ENCODE measurements at regions not wholly inside any gene's neighbourhood (a gene's known extent, or its start where the extent isn't known, plus 50 kb on each side); places are given as distances from the start of the nearest gene placed in this dataset.

DNA sequence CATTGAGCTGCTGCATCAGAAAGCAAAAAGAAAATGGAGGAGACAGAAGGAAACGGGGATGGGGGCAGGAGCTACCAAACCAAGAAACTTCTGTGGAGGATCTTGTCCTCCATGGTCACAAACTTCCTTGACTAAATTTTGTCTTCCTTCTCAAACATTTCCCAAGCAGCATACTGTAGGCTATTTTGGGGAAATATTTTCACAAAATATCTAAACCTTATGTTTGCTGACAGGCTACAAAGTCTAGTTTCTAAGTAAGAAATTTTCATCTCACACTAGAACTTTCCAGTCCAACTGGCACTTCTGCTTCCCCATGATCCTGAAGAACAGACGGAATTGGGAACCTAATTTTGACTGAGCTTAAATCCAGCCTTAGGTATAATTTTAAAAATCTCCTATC lies 552.0 kb downstream of the SNAPC1 start:
- DNase-seq: no peak
- no peak overlapping the region for H3K18ac ChIP-seq (ENCODE audit: insufficient read length, low read depth, low read length)
- no peak overlapping the region for H4K8ac ChIP-seq (replicated peaks; ENCODE audit: insufficient read length, low read depth, low read length)
- H2AFZ ChIP-seq (ENCODE audit: low read length): no peak overlapping the region
- Mint-ChIP-seq H3K36me3 (ENCODE audit: insufficient read depth in 1 of 3, low read depth in 3 of 3) (no peaks in the 10 kb centered on the region), H3K4me3 (no peak overlapping the region), H3K27ac (no peak overlapping the region), H3K4me1 (no peaks in the 10 kb centered on the region), H3K9me3 (no peaks in the 10 kb centered on the region), H3K27me3 (ENCODE audit: low read depth) (no peaks in the 10 kb centered on the region)
- no peaks in the 10 kb centered on the region for H3K79me2 ChIP-seq (ENCODE audit: insufficient read depth, low read length)
- no peak overlapping the region for H3K9ac ChIP-seq (ENCODE audit: extremely low read depth, insufficient read length, low read length)
- no peak overlapping the region for H3K14ac ChIP-seq (ENCODE audit: insufficient read depth, low read length)
- no peak overlapping the region for H4K5ac ChIP-seq (ENCODE audit: insufficient read length, low read depth, low read length)
- H2BK20ac ChIP-seq (ENCODE audit: low read depth, low read length, poor library complexity, severe bottlenecking): no peak overlapping the region
- H3K4ac ChIP-seq (ENCODE audit: low read depth, low read length): no peak overlapping the region
- no peak overlapping the region for H3K4me2 ChIP-seq (ENCODE audit: insufficient read depth, insufficient read length, low read length)
- H3K27me3 ChIP-seq (ENCODE audit: insufficient read depth, low read length): no peaks in the 10 kb centered on the region
- no CpG with 5 or more reads among the region's 2 CpGs for WGBS (ENCODE audit: extremely low coverage, insufficient read length, low lambda C conversion rate)
- H4K91ac ChIP-seq (ENCODE audit: insufficient read length, low read depth, low read length): no peak overlapping the region
- no peaks in the 10 kb centered on the region for H3K23me2 ChIP-seq (ENCODE audit: insufficient read length, low read depth, low read length, poor library complexity, severe bottlenecking)
- H2BK5ac ChIP-seq (ENCODE audit: insufficient read length, low read length): no peak overlapping the region
- H3K56ac ChIP-seq (ENCODE audit: insufficient read length, low read depth, low read length): no peak overlapping the region
- no peak overlapping the region for H2BK120ac ChIP-seq (ENCODE audit: low read depth, low read length, poor library complexity, severe bottlenecking)
- no peak overlapping the region for H2BK12ac ChIP-seq (ENCODE audit: insufficient read length, low read depth, low read length)
- H2AK5ac ChIP-seq (ENCODE audit: insufficient read length, low read length): no peak overlapping the region
- H3K9me3 ChIP-seq (ENCODE audit: control insufficient read depth, low read depth, low read length): no peaks in the 10 kb centered on the region
- H2BK15ac ChIP-seq (ENCODE audit: low read depth, low read length): no peak overlapping the region
- H4K20me1 ChIP-seq (ENCODE audit: control insufficient read depth, insufficient read depth, insufficient read length): no peaks in the 10 kb centered on the region
- H3K23ac ChIP-seq (ENCODE audit: insufficient read length, low read depth, low read length): no peak overlapping the region
- no peak overlapping the region for H3T11ph ChIP-seq (ENCODE audit: low read length)
- no peak overlapping the region for H3K27ac ChIP-seq (ENCODE audit: insufficient read length, low read depth, low read length)
- TF ChIP-seq, protein P1, sequence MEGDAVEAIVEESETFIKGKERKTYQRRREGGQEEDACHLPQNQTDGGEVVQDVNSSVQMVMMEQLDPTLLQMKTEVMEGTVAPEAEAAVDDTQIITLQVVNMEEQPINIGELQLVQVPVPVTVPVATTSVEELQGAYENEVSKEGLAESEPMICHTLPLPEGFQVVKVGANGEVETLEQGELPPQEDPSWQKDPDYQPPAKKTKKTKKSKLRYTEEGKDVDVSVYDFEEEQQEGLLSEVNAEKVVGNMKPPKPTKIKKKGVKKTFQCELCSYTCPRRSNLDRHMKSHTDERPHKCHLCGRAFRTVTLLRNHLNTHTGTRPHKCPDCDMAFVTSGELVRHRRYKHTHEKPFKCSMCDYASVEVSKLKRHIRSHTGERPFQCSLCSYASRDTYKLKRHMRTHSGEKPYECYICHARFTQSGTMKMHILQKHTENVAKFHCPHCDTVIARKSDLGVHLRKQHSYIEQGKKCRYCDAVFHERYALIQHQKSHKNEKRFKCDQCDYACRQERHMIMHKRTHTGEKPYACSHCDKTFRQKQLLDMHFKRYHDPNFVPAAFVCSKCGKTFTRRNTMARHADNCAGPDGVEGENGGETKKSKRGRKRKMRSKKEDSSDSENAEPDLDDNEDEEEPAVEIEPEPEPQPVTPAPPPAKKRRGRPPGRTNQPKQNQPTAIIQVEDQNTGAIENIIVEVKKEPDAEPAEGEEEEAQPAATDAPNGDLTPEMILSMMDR (conservative IDR thresholded peaks at IDR 0.05): no peak
- H3K4me1 ChIP-seq (ENCODE audit: insufficient read depth, low read length): no peaks in the 10 kb centered on the region
- no peaks in the 10 kb centered on the region for H3K79me1 ChIP-seq (ENCODE audit: insufficient read depth, low read depth, low read length, poor library complexity, severe bottlenecking)

All from H9 (cell line).